VCaP (cell line): ENCODE measurements at regions not wholly inside any gene's neighbourhood (a gene's known extent, or its start where the extent isn't known, plus 50 kb on each side); places are given as distances from the start of the nearest gene placed in this dataset.

ENCODE experiments used
- H3K27ac ChIP-seq: fragments of 450-650 bp; 2 replicates; pipeline ENCODE4 v1.5.1; 2017
- CTCF ChIP-seq: fragments of 450-650 bp; conservative IDR thresholded peaks from 2 replicates; pipeline ENCODE4 v1.5.1; 2017; ENCODE audit warnings: mild to moderate bottlenecking, moderate library complexity

DNA sequence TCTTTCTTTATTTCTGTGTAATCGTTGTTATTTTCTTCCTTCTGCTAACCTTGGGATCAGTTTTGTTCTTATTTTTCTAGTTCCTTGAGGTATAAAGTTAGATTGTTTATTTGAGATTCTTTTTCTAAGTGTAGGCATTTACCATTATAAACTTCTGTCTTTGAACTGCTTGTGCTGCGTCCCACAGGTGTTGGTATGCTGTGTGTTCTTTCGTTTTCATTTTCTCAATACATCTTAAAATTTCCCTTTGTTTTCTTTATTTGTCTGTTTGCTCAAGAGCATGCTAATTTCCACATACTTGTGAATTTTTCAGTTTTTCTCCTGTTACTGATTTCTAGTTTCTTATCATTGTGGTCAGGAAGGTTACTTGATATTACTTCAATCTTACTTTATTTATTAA, 873.8 kb upstream of the GCFC2 start:
- no peak overlapping the region for H3K27ac ChIP-seq
- no peak for TF ChIP-seq CTCF

DNA sequence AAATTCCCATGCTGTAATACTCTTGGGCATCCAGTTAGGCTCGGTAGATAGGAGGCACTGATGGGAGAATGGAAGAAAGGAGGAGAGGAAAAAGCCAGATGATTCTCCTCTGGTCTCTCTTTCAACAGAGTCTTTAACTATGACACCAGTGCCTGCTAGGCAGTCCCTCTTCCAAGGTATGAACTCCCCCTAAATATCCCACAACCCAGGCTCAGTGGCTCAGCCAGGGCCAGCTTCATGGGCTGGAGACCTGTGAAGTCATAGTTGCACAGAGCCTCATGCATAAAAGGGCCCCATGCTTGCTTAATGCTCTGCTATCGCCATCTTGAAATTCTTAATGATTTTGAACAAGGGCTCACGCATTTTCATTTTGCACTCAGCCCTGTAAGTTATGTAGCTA, 869.2 kb upstream of the GCFC2 start:
- H3K27ac ChIP-seq: no peak overlapping the region
- TF ChIP-seq CTCF: no peak

DNA sequence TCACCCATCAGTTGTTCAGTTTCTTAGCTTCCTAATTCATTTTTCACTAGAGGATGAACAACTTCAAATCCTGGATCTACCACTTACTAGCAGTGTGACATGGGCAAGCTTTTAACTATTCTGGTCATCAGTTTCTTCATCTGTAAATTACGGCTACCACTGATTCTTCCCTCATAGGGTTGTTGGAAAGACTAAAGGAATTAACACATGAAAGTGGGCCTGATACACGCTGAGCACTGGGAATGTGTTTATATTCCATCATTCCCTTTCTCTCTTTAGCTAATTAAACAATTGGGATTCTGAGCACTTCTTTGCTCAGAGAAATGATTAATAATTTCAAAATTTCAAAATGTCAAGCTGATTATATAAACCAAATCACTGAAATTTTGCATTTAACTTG, 862.3 kb upstream of the GCFC2 start:
- H3K27ac ChIP-seq: no peak overlapping the region
- no peak for TF ChIP-seq CTCF

DNA sequence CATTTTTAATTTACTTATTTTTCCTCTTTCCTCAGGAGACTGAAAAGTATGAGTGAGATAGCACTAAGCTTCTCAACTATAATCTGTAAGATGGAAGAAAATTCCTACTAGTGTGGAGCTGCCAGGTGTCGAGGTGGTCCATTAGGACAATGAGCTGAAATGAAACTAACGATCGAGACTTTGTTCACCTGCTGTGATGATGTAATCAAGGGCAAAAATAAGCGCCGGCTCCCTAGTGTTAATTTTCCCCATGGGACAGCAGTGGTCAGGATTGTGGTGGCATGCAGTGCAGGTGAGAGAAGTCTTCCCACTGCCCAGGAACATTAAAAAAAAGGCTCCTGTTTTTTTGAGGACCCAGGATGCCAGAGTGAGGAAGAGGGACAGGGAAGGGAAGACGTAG, 859.1 kb upstream of the GCFC2 start:
- no peak overlapping the region for H3K27ac ChIP-seq
- TF ChIP-seq CTCF: no peak

GRCh38 chr2:76567478-76567877, 856.8 kb upstream of the GCFC2 start:
- H3K27ac ChIP-seq: no peak overlapping the region
- TF ChIP-seq CTCF: no peak

DNA sequence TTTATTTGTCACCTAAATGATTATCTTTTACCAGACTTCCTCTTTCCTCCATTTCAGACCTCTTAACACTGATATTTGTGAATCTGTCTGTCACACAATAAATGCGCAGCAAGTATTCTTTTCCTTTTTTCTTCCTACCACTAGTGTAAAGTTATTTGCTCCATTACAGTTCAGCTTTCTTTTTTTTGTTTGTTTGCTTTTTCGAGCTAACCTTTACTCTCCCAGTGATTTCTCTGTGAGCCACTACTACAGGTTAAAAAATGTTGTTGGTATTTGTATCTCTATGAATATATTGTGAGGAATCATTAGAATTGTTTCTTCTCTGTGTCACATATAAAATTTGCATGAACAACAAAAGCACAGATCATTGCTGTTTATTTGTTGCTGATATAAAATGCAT, 854.0 kb upstream of the GCFC2 start:
- no peak overlapping the region for H3K27ac ChIP-seq
- no peak for TF ChIP-seq CTCF

DNA sequence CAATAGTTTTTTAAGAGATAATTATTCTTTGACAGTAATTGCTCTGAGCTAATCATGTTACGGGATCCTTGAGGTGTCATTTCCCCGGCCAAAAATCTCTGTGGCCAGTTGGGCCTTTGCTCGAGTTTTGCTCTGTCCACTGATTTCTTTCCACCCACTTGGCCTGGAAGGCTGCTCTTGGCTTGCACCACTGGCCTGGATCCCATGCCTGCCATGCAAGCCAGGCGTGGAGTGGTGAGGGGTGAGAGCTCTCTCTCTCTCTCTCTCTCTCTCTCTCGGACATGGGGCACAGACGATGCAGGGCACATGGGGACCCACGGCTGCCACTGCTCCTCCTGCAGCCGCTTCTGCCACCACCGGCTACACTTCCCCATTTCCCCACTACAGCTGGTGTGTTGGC, 853.0 kb upstream of the GCFC2 start:
- no peak overlapping the region for H3K27ac ChIP-seq
- TF ChIP-seq CTCF: no peak

GRCh38 chr2:76558157-76558556, 847.4 kb upstream of the GCFC2 start:
- no peak for TF ChIP-seq CTCF
- no peak overlapping the region for H3K27ac ChIP-seq
